ENCODE measurements at regions not wholly inside any gene's neighbourhood (a gene's known extent, or its start where the extent isn't known, plus 50 kb on each side); places are given as distances from the start of the nearest gene placed in this dataset.

- TF ChIP-seq SIN3A (IDR thresholded peaks at IDR 0.05; ENCODE audit: borderline replicate concordance, insufficient read depth, low read depth, low read length), result no peak
- TF ChIP-seq CTCF (IDR thresholded peaks at IDR 0.05), result no peak
Observed at GRCh38 chr21:19874521-19874920, 1123.7 kb upstream of the NCAM2 start.
